ENCODE measurements at regions not wholly inside any gene's neighbourhood (a gene's known extent, or its start where the extent isn't known, plus 50 kb on each side); places are given as distances from the start of the nearest gene placed in this dataset.

GRCh38 chr4:122541996-122542395 lies 78.9 kb downstream of the IL21 start:
- no peak for TF ChIP-seq CTCF (IDR thresholded peaks at IDR 0.05; ENCODE audit: extremely low read depth, insufficient read depth, missing control alignments)
- in situ Hi-C loops (cut with MboI; ENCODE audit: low pct_unique_long_range_greater_than_20kb, low sequenced_read_pairs, unreplicated experiment), result no loop called here
- DNase-seq (ENCODE audit: low spot score), result no peak

DNA sequence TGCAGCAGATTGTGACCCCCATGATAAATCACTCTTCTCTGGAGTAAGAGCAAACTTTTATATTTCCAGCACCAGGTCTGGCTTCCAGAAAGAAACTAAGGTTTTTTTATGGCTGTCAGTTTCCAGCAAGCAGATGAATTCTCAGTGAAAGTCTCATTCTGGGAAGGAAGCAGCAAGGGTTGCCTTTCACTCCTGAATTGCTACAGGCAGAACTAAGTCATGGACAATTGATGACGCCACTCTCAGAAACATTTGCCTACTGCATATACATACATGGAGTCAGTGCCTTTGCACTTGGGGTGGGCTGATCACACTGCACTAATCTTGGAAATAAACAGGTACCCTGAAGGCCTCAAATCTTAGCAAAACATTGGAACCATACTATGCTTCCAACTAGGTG lies 80.0 kb downstream of the IL21 start:
- no peak for DNase-seq (ENCODE audit: low spot score)
- TF ChIP-seq CTCF (IDR thresholded peaks at IDR 0.05; ENCODE audit: extremely low read depth, insufficient read depth, missing control alignments), result no peak
- in situ Hi-C loops (cut with MboI; ENCODE audit: low pct_unique_long_range_greater_than_20kb, low sequenced_read_pairs, unreplicated experiment), result no loop called here

DNA sequence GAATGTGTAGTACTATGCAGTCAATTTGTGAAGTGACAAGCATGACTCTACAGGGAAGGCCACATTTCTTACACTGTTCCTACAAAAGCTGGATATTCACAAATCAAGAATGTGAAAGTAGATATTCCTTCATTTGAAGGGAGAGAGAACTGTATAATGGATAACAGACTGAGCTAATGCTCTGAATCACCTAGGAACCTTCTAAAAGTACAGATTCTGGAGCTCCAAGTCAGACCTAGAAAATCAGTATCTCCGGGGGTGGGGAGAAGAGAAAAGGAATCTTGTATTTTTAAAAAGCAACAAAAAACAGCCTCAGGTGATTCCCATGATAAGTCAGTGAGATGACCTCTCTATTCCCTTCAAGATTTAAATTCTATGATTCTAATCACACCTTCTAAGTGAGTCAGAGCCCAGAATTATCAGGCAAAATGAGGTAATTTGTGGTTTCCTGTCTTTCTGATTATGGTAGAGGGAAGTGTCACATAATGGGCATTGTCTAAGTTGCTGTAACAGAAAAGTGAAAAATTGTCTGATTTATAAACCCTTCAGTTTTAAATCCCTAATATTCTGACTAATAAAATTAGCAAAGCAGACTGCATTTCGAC lies 80.9 kb downstream of the IL21 start:
- in situ Hi-C loops (cut with MboI; ENCODE audit: low pct_unique_long_range_greater_than_20kb, low sequenced_read_pairs, unreplicated experiment), result no loop called here
- no peak for TF ChIP-seq CTCF (IDR thresholded peaks at IDR 0.05; ENCODE audit: extremely low read depth, insufficient read depth, missing control alignments)
- peak; percentile 6 for DNase-seq (ENCODE audit: low spot score)

DNA sequence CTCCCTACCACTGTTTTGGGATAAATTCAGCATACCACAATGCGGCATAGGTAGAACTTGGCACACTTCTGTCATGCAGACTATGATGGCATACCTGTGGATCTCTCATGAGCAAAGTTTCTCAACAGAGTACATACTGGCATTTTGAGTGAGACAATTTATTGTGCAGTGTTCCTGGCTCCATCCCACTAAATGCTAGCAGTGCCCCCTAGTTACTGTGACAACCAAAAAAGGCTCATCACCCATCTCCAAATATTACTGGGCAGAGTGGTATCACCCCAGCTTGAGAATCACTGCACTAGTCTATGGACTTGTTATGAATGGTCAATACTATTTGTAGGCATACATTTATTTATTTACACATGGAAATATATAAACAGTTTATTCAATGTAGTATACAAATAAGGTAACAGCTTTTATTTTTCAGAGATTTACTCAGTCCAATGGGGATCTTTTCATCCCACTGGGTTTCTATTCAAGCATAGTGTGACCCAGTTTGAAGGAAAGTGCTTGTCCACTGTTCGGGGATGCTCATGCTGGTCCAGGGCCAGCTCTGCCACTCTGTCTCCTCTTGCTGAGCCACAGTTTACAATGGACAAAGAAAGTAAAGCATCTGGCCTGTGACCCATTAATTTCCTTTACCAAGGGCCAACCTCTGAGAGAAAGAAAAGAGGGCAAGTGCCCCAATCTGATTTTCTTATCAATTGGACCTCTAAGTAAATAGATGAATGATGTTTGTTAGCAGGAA lies 81.0 kb upstream of the IL2 start:
- in situ Hi-C loops (cut with MboI; ENCODE audit: low pct_unique_long_range_greater_than_20kb, low sequenced_read_pairs, unreplicated experiment), result no loop called here
- TF ChIP-seq CTCF (IDR thresholded peaks at IDR 0.05; ENCODE audit: extremely low read depth, insufficient read depth, missing control alignments), result no peak
- no peak for DNase-seq (ENCODE audit: low spot score)

GRCh38 chr4:122536001-122536400 lies 79.5 kb upstream of the IL2 start:
- no peak for DNase-seq (ENCODE audit: low spot score)
- in situ Hi-C loops (cut with MboI; ENCODE audit: low pct_unique_long_range_greater_than_20kb, low sequenced_read_pairs, unreplicated experiment), result no loop called here
- TF ChIP-seq CTCF (IDR thresholded peaks at IDR 0.05; ENCODE audit: extremely low read depth, insufficient read depth, missing control alignments), result no peak

GRCh38 chr4:122534776-122535175 lies 78.3 kb upstream of the IL2 start:
- DNase-seq (ENCODE audit: low spot score), result no peak
- no peak for TF ChIP-seq CTCF (IDR thresholded peaks at IDR 0.05; ENCODE audit: extremely low read depth, insufficient read depth, missing control alignments)
- in situ Hi-C loops (cut with MboI; ENCODE audit: low pct_unique_long_range_greater_than_20kb, low sequenced_read_pairs, unreplicated experiment), result no loop called here
